ENCODE measurements at regions not wholly inside any gene's neighbourhood (a gene's known extent, or its start where the extent isn't known, plus 50 kb on each side); places are given as distances from the start of the nearest gene placed in this dataset.
"Not testable (repeated sequence)": the region's sequence is repeated elsewhere in the genome, so short reads cannot be mapped to it uniquely, and the experiment has no call there.

DNA sequence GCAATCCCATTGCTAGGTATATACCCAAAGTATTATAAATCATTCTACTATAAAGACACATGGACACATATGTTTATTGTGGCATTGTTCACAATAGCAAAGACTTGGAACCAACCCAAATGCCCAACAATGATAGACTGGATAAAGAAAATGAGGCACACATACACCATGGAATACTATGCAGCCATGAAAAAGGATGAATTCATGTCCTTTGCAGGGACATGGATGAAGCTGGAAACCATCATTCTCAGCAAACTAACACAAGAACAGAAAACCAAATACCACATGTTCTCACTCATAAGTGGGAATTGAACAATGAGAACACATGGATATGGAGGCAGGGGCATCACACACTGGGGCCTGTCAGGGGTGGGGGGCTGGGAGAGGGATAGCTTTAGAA, 249.4 kb downstream of the UBE3D start:
- not testable (repeated sequence) for DNase-seq (ENCODE audit: low spot score)

DNA sequence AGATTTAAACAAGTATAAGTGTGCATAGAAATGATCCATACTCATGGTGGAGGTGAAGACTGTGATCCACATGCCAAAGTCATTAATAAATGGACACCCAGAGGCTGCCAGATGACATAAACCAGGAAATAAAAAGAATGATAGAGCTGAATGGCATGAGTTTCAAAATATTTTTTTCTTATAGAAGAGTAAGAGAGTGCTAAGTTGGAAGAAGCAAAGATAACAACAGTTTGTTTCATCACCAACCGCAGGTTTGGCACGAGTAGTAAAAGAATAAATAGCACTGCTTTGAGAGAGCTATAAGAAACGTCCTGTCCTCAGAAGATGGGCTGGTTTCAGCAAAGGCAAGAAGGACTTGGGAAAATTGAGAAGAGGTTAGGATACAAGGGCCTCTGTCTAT, 246.9 kb downstream of the UBE3D start:
- no peak for DNase-seq (ENCODE audit: low spot score)

DNA sequence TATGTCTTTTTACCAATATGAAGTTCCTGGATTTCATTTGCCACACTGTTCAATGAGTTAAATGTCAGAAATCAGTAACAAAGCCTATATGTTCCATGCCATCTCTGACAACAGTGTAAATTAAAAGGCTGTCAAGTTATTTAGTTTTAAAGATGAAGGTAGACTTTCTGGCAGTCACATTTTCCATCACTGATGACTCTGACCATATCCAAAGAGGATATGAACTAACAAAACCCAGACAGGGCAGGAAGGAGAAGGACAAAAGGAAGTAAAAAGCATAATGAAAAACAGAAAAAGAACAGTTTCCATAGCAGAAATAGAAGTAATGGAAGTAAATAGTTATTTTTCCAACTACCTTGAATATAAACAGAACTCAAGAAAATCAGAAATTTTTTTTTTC, 242.3 kb downstream of the UBE3D start:
- no peak for DNase-seq (ENCODE audit: low spot score)

DNA sequence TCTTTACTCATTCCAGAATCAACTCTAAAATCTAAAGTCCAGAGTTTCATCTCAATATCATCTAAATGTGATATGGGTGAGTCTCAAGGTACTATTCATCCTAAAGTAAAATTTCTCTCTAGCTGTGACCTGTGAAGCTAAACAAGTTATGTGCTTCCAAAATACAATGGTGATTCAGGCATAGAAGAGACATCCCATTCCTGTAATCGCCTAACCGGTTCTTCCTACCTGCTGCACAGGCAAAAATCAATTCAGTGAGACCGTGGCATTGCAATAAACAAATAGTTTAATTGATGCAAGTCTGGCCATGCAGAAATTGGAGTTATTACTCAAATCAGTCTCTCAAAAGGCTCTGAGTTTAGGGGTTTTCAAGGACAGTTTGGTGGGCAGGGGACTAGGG, 232.8 kb downstream of the UBE3D start:
- DNase-seq (ENCODE audit: low spot score) = no peak

DNA sequence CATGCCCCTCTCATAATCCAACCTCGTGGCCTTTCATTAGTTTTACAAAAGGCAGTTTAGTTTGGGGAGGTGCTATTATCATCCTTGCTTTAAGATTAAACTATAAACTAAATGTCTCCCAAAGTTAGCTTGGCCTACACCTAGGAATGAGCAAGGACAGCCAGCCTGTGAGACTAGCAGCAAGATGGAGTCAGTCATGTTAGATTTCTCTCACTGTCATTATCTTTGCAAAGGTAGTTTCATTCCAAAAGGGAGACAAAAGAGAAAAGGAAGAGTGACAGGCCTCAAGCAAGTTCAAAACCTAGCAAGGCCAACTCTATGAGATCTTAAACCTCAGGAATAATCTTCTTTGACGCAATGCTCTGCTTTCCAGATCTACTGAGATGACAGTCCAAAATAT, 232.2 kb downstream of the UBE3D start:
- no peak for DNase-seq (ENCODE audit: low spot score)

DNA sequence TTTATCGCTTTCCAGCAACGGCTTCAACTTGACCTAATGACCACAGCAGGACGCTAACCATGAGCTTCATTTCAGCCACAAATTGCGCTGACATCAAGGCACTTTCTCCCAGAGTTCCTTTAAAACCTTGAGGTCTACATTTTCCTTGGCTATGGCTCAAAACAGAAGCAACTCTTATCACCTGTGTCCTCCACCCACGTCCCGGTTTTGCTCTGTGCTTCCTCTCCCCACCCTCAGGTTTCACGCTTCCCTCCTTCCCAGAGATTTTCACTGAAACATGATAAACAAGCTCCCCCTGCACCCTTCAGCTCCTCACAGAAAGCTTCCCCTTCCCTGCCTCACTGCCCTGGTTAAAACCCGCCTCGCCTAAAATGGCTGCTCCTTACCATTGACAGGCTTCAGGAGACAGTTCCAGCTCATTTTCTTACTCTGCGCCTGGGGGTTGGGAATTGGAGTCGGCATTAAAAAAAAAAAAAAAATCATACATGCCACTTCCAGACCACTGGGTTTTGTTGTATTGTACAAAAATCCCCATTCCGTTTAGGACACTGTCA, 229.5 kb downstream of the UBE3D start:
- DNase-seq (ENCODE audit: low spot score) = no peak

DNA sequence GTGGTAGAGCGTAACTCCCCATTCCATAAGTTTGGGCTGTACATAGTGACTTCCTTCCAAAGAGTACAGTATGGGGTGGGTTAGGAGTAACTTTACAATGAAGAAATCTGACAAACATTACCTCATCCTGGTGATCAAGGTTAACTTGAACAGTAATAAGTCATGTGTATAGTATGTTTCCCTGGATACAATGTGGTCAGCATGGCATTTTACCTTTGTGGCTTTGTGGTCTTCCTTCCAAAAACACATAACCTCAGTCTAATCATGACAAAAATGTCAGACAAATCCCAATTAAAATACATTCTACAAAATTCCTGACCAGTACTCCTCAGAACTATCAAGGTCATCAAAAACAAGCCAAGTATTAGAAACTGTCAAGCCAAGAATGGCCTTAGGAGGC, 225.1 kb downstream of the UBE3D start:
- no peak for DNase-seq (ENCODE audit: low spot score)

DNA sequence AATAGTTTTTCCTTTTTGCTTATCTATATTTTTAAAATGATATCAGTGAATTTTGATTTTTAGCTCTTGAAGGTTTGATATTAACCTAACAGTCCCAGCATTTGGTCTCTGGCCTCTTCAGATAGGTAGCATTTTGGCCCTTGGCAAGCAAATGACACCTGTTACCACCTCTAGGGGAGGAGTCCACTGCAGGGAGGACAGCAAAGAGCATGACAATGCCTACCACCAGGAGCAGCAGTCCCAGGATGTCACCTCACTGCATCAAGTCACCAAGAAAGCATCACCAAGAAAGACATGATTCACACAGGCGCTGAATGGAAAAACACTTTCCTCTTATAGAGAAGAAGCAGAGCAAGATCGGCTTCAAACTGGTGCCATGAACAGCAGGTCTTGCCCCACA, 224.3 kb downstream of the UBE3D start:
- DNase-seq (ENCODE audit: low spot score) = no peak

Data from H4 (cell line).